ENCODE measurements at regions not wholly inside any gene's neighbourhood (a gene's known extent, or its start where the extent isn't known, plus 50 kb on each side); places are given as distances from the start of the nearest gene placed in this dataset.

GRCh38 chr12:126400831-126401230 lies 1335.6 kb downstream of the AACS start:
- no peak overlapping the region for H3K4me3 ChIP-seq
- intact Hi-C loops (cut with DNase I): no loop called here
- ATAC-seq: no peak
- TF ChIP-seq, protein P1, sequence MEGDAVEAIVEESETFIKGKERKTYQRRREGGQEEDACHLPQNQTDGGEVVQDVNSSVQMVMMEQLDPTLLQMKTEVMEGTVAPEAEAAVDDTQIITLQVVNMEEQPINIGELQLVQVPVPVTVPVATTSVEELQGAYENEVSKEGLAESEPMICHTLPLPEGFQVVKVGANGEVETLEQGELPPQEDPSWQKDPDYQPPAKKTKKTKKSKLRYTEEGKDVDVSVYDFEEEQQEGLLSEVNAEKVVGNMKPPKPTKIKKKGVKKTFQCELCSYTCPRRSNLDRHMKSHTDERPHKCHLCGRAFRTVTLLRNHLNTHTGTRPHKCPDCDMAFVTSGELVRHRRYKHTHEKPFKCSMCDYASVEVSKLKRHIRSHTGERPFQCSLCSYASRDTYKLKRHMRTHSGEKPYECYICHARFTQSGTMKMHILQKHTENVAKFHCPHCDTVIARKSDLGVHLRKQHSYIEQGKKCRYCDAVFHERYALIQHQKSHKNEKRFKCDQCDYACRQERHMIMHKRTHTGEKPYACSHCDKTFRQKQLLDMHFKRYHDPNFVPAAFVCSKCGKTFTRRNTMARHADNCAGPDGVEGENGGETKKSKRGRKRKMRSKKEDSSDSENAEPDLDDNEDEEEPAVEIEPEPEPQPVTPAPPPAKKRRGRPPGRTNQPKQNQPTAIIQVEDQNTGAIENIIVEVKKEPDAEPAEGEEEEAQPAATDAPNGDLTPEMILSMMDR (IDR thresholded peaks at IDR 0.05): no peak
- TF ChIP-seq POLR2A (IDR thresholded peaks at IDR 0.05): no peak
- no peaks in the 10 kb centered on the region for H3K4me1 ChIP-seq
- H3K27ac ChIP-seq: no peak overlapping the region
- H3K9me3 ChIP-seq: peaks cover 0 to 12% (median 0%) of the 10 kb centered on the region in 12 donors
- no peak for DNase-seq
- no peaks in the 10 kb centered on the region for H3K36me3 ChIP-seq
- no peaks in the 10 kb centered on the region for H3K27me3 ChIP-seq

- 63 to 78% (median 69%) methylated on average over 5 of the region's 5 CpGs for WGBS, 4 donors
- Histone ChIP-seq H3K36me3 (no peaks in the 10 kb centered on the region), H3K4me3 (no peak overlapping the region), H3K9me3 (no peaks in the 10 kb centered on the region), H3K27ac (no peak overlapping the region), H3K27me3 (no peaks in the 10 kb centered on the region), H3K4me1 (no peaks in the 10 kb centered on the region)
- no peak for TF ChIP-seq POLR2A (IDR thresholded peaks at IDR 0.05)
- TF ChIP-seq, protein P1 (IDR thresholded peaks at IDR 0.05): no peak
- ATAC-seq (no peak), DNase-seq (no peak)
- intact Hi-C loops (cut with DNase I): no loop called here
Observed at GRCh38 chr12:126404293-126404881, 1339.2 kb downstream of the AACS start.

DNA sequence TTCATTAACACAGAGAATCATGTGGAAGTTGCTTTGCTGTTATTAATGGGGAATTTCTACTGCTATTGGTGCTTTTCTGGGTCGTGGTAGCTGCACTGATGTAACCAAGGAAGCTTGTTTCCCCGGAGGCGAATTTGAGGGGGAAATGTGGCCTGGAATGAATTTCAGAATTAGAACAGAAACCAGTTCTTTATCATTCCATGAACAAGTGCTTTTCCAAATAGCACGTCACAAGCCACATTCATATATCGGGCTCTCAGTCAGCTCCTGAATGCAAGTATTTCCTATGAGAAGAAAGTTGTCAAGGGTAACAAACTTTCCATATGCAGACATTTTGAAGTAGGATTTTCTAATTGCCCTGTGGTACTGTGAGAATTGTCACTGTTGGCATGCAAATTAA lies 1353.2 kb downstream of the AACS start:
- H3K9me3 ChIP-seq: peaks cover 0 to 5% (median 0%) of the 10 kb centered on the region in 12 donors
- DNase-seq: no peak
- intact Hi-C loops (cut with DNase I): no loop called here
- no peaks in the 10 kb centered on the region for H3K27me3 ChIP-seq
- ATAC-seq: no peak
- H3K36me3 ChIP-seq: no peaks in the 10 kb centered on the region
- no peak overlapping the region for H3K27ac ChIP-seq
- H3K4me1 ChIP-seq: no peaks in the 10 kb centered on the region
- WGBS, 4 donors: 67 to 79% (median 73%) methylated on average over 5 of the region's 5 CpGs
- no peak for TF ChIP-seq POLR2A (IDR thresholded peaks at IDR 0.05)
- TF ChIP-seq, protein P1 (IDR thresholded peaks at IDR 0.05): no peak
- no peak overlapping the region for H3K4me3 ChIP-seq

DNA sequence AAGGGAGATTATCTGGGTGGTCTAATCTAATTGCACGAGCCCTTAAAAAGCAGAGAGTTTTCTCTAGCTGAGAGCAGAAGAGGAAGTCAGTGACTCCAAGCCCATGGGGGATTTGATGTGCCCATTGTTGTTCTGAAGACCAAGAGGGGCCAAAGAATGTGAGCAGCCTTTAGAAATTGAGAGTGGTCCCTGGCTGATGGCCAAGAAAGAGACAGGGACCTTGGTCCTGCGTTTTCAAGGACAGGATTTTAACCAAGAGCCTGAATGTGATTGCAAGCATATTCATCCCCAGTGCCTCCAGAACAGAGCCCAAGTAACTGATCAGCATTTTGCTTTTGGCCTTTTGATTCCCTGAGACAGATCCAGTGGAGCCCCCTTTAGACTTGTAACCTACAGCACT lies 1353.9 kb downstream of the AACS start:
- ATAC-seq (no peak), DNase-seq (no peak)
- Histone ChIP-seq H3K36me3 (no peaks in the 10 kb centered on the region), H3K4me1 (no peaks in the 10 kb centered on the region), H3K9me3 (peaks cover 0 to 5% (median 0%) of the 10 kb centered on the region in 12 donors), H3K4me3 (no peak overlapping the region), H3K27ac (no peak overlapping the region), H3K27me3 (no peaks in the 10 kb centered on the region)
- TF ChIP-seq POLR2A (IDR thresholded peaks at IDR 0.05): no peak
- TF ChIP-seq, protein P1 (IDR thresholded peaks at IDR 0.05): no peak
- intact Hi-C loops (cut with DNase I): no loop called here
- WGBS, 4 donors: 34 to 49% (median 41%) methylated on average over 2 of the region's 2 CpGs

Measured in heart left ventricle (tissue), 16 donors.